Occipital lobe (tissue), 1 donor: ENCODE measurements at regions not wholly inside any gene's neighbourhood (a gene's known extent, or its start where the extent isn't known, plus 50 kb on each side); places are given as distances from the start of the nearest gene placed in this dataset.
"Not testable (repeated sequence)": the region's sequence is repeated elsewhere in the genome, so short reads cannot be mapped to it uniquely, and the experiment has no call there.

ENCODE experiments used
- DNase-seq: peaks from one replicate; lab custom pipeline; 2025; lab: John Stamatoyannopoulos, UW

GRCh38 chr7:110373859-110374258 is 717.1 kb upstream of the LRRN3 start:
- DNase-seq: no peak

GRCh38 chr7:110375068-110375467 is 715.9 kb upstream of the LRRN3 start:
- DNase-seq: no peak

GRCh38 chr7:110382736-110383135 is 708.2 kb upstream of the LRRN3 start:
- DNase-seq: no peak

GRCh38 chr7:110386006-110386405 is 704.9 kb upstream of the LRRN3 start:
- DNase-seq: no peak

- no peak for DNase-seq
Observed at GRCh38 chr7:110386913-110387312, 704.0 kb upstream of the LRRN3 start.

GRCh38 chr7:110387689-110388088 is 703.2 kb upstream of the LRRN3 start:
- DNase-seq: no peak

- DNase-seq: no peak
Observed at GRCh38 chr7:110388457-110388856, 702.5 kb upstream of the LRRN3 start.

GRCh38 chr7:110396021-110396420 is 694.9 kb upstream of the LRRN3 start:
- no peak for DNase-seq

GRCh38 chr7:110397927-110398660 is 692.8 kb upstream of the LRRN3 start:
- DNase-seq: no peak

- no peak for DNase-seq
Observed at GRCh38 chr7:110399421-110399820, 691.5 kb upstream of the LRRN3 start.

- DNase-seq: no peak
Observed at GRCh38 chr7:110400411-110400810, 690.5 kb upstream of the LRRN3 start.

- DNase-seq: no peak
Observed at GRCh38 chr7:110407242-110407641, 683.7 kb upstream of the LRRN3 start.

GRCh38 chr7:110407706-110408105 is 683.2 kb upstream of the LRRN3 start:
- DNase-seq: no peak

- DNase-seq: no peak
Observed at GRCh38 chr7:110412614-110413013, 678.3 kb upstream of the LRRN3 start.

GRCh38 chr7:110413038-110413437 is 677.9 kb upstream of the LRRN3 start:
- DNase-seq: no peak

- DNase-seq: no peak
Observed at GRCh38 chr7:110417611-110418010, 673.3 kb upstream of the LRRN3 start.

- no peak for DNase-seq
Observed at GRCh38 chr7:110418659-110419280, 672.2 kb upstream of the LRRN3 start.

- DNase-seq: no peak
Observed at GRCh38 chr7:110420788-110421187, 670.1 kb upstream of the LRRN3 start.

GRCh38 chr7:110421490-110422241 is 669.3 kb upstream of the LRRN3 start:
- no peak for DNase-seq

GRCh38 chr7:110432061-110432553 is 658.8 kb upstream of the LRRN3 start:
- DNase-seq: no peak

- not testable (repeated sequence) for DNase-seq
Observed at GRCh38 chr7:110438926-110439325, 652.0 kb upstream of the LRRN3 start.

GRCh38 chr7:110442381-110442837 is 648.5 kb upstream of the LRRN3 start:
- DNase-seq: no peak
